ENCODE measurements at regions not wholly inside any gene's neighbourhood (a gene's known extent, or its start where the extent isn't known, plus 50 kb on each side); places are given as distances from the start of the nearest gene placed in this dataset.

DNA sequence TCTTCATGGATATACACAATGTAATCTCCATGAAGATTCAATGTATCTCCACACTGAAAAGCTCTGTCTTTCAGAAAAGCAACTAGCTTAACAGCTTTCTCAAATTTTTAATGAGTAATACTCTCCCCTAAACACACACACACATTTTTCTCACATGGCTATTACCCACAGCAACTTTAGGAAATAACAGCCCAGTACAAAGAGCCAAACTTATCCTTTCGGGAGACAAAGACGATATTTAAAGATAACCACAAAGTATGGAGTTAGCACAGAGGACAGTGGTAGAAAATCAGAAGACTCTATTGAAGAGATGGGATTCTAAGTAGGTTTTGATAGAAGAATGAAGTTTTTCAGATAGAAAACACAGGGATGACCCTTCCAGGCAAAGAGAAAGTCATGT lies 394.9 kb upstream of the TRIB2 start:
- Histone ChIP-seq H3K4me3 (no peak overlapping the region), H3K27ac (ENCODE audit: low read depth in 1 of 2, low read length in 1 of 2) (no peak overlapping the region), H3K36me3 (ENCODE audit: control insufficient read depth in 4 of 4, insufficient read depth in 4 of 4, low read length in 4 of 4) (no peaks in the 10 kb centered on the region), H3K4me1 (ENCODE audit: control insufficient read depth in 5 of 5, insufficient read depth in 5 of 5, low read length in 5 of 5) (peaks cover 0 to 30% (median 3%) of the 10 kb centered on the region in 5 donors), H3K27me3 (ENCODE audit: control insufficient read depth in 3 of 3, insufficient read depth in 3 of 3, low read length in 2 of 3) (no peaks in the 10 kb centered on the region), H3K9me3 (ENCODE audit: control insufficient read depth in 4 of 4, insufficient read depth in 3 of 4, low read length in 3 of 4) (no peaks in the 10 kb centered on the region), H3K9ac (ENCODE audit: insufficient read depth in 1 of 2, low read length in 2 of 2) (no peak overlapping the region)
- 95 to 96% methylated on average over 2 of the region's 2 CpGs for WGBS, 2 donors
- ATAC-seq (ENCODE audit: insufficient read depth, low FRiP score) (no peak), DNase-seq (no peak)
- TF ChIP-seq, protein P1, sequence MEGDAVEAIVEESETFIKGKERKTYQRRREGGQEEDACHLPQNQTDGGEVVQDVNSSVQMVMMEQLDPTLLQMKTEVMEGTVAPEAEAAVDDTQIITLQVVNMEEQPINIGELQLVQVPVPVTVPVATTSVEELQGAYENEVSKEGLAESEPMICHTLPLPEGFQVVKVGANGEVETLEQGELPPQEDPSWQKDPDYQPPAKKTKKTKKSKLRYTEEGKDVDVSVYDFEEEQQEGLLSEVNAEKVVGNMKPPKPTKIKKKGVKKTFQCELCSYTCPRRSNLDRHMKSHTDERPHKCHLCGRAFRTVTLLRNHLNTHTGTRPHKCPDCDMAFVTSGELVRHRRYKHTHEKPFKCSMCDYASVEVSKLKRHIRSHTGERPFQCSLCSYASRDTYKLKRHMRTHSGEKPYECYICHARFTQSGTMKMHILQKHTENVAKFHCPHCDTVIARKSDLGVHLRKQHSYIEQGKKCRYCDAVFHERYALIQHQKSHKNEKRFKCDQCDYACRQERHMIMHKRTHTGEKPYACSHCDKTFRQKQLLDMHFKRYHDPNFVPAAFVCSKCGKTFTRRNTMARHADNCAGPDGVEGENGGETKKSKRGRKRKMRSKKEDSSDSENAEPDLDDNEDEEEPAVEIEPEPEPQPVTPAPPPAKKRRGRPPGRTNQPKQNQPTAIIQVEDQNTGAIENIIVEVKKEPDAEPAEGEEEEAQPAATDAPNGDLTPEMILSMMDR (IDR thresholded peaks at IDR 0.05; ENCODE audit: control extremely low read depth, extremely low read depth) = no peak

DNA sequence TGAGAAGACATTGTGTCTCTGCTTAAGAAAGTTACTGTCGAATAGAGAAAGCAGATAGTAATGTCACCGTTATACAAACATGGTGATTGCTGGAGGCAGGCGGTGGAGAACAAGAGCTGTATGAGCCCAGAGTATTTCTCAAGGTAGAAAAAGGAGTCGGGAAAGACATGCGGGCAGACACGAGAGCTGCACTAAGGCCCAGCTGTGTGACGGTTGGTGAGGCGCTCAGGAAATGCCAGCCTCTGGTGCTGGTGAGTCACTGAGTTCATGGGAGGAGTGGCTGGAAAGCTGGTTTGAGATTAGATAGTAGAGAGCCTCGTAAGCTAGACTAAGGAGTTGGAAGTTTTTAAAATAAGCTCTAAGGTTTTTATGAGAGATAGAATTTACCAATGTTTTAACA lies 390.9 kb upstream of the TRIB2 start:
- DNase-seq (no peak), ATAC-seq (ENCODE audit: insufficient read depth, low FRiP score) (no peak)
- no peak overlapping the region for H3K4me3 ChIP-seq
- TF ChIP-seq, protein P1 (IDR thresholded peaks at IDR 0.05; ENCODE audit: control extremely low read depth, extremely low read depth) = no peak
- H3K9ac ChIP-seq (ENCODE audit: insufficient read depth in 1 of 2, low read length in 2 of 2) = no peak overlapping the region
- 83 to 87% methylated on average over 9 of the region's 9 CpGs for WGBS, 2 donors
- H3K27me3 ChIP-seq (ENCODE audit: control insufficient read depth in 3 of 3, insufficient read depth in 3 of 3, low read length in 2 of 3) = no peaks in the 10 kb centered on the region
- H3K4me1 ChIP-seq (ENCODE audit: control insufficient read depth in 5 of 5, insufficient read depth in 5 of 5, low read length in 5 of 5) = peaks cover 0 to 7% (median 0%) of the 10 kb centered on the region in 5 donors
- no peaks in the 10 kb centered on the region for H3K9me3 ChIP-seq (ENCODE audit: control insufficient read depth in 4 of 4, insufficient read depth in 3 of 4, low read length in 3 of 4)
- H3K27ac ChIP-seq (ENCODE audit: low read depth in 1 of 2, low read length in 1 of 2) = no peak overlapping the region
- H3K36me3 ChIP-seq (ENCODE audit: control insufficient read depth in 4 of 4, insufficient read depth in 4 of 4, low read length in 4 of 4) = peaks cover 0 to 1% (median 0%) of the 10 kb centered on the region in 4 donors

DNA sequence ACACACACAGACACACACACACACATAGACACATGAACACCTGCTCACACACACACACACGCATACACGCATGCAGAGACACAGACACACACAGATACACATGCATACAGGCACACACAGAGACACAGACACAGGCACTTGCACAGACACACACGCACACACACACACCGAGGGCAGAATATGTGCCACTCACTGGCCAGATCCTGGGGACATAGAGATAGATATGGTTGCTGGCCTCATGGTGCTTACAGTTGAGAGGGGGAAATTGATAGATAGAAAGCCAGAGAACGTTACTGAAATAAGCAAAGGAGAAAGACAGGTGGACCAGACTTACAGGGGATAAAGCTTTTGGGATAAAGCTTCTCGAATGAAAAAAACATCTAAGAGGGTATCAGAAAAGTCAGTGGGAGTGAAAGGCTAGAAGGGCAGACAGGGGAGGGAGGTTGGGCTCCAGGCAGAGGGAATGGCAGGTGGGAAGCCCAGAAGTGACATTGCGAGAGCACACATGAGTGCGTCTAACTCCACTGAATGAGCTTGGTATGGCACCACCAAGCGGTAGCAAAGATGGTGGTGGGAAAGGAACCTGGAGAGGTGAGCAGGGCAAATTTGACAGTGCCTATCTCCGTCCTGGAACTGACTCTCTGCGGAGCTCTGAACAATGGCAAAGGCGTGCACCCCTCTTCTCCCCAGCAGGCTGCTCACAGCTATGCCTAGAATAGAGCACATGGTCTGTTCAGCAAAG lies 390.1 kb upstream of the TRIB2 start:
- no peak for ATAC-seq (ENCODE audit: insufficient read depth, low FRiP score)

More for the DNA sequence above, 390.1 kb upstream of the TRIB2 start:
- WGBS, 2 donors = 84 to 85% methylated on average over 12 of the region's 12 CpGs
- Histone ChIP-seq H3K27me3 (ENCODE audit: control insufficient read depth in 3 of 3, insufficient read depth in 3 of 3, low read length in 2 of 3) (no peaks in the 10 kb centered on the region), H3K36me3 (ENCODE audit: control insufficient read depth in 4 of 4, insufficient read depth in 4 of 4, low read length in 4 of 4) (peaks cover 0 to 1% (median 0%) of the 10 kb centered on the region in 4 donors), H3K9me3 (ENCODE audit: control insufficient read depth in 4 of 4, insufficient read depth in 3 of 4, low read length in 3 of 4) (no peaks in the 10 kb centered on the region), H3K27ac (ENCODE audit: low read depth in 1 of 2, low read length in 1 of 2) (no peak overlapping the region), H3K4me1 (ENCODE audit: control insufficient read depth in 5 of 5, insufficient read depth in 5 of 5, low read length in 5 of 5) (no peaks in the 10 kb centered on the region), H3K4me3 (no peak overlapping the region), H3K9ac (ENCODE audit: insufficient read depth in 1 of 2, low read length in 2 of 2) (no peak overlapping the region)
- DNase-seq = no peak
- TF ChIP-seq, protein P1 (IDR thresholded peaks at IDR 0.05; ENCODE audit: control extremely low read depth, extremely low read depth) = no peak

All from lung (tissue), 11 donors.